A549 (cell line): ENCODE measurements at regions not wholly inside any gene's neighbourhood (a gene's known extent, or its start where the extent isn't known, plus 50 kb on each side); places are given as distances from the start of the nearest gene placed in this dataset.

ENCODE experiments used
- ATAC-seq, 2 experiments: fragments of 200-7000 bp in 1 of 2; fragments of >200 bp in 1 of 2; cut with Nextera tagmentation in 1 of 2; cut with Tn5 transposase in 1 of 2; 3 replicates each; pipeline versions ENCODE4 v1.8.0 to v1.9.1; 2018 to 2020; ENCODE audit warnings: mild to moderate bottlenecking in 1 of 2, moderate library complexity in 1 of 2
- CTCF ChIA-PET: fragments of 300-600 bp; sonication (Branson Sonifier 250); formaldehyde crosslinking; extraction: SDS; loops from one replicate; lab custom pipeline; 2021; ENCODE audit warnings: antibody characterized with exemption, inconsistent platforms; lab: Yijun Ruan, JAX
- POLR2A ChIA-PET: fragments of 350-600 bp; formaldehyde crosslinking; extraction: SDS; loops from one replicate; lab custom pipeline; 2021; ENCODE audit warnings: antibody characterized with exemption, inconsistent platforms; lab: Yijun Ruan, JAX
- DNase-seq, 2 experiments: peaks; one replicate each; pipeline versions ENCODE4 v3.0.0 to v3.0.0-alpha.2; 2011 to 2016; ENCODE audit warnings: low read depth in 1 of 2, low spot score in 1 of 2
- FAIRE-seq: peaks from 2 replicates; lab custom pipeline; 2011; peaks lifted over from hg19 to GRCh38; lab: Jason Lieb, UNC
- H3K27ac ChIP-seq, 2 experiments: fragments of >200 bp; sonication (Bioruptor Twin); formaldehyde crosslinking; 3 replicates each; pipeline ENCODE4 v1.5.1; 2016 to 2017
- H3K4me1 ChIP-seq: fragments of >200 bp; sonication (Bioruptor Twin); formaldehyde crosslinking; 3 replicates; pipeline ENCODE4 v1.6.1; 2016
- H3K4me2 ChIP-seq: fragments of >200 bp; sonication (Bioruptor Twin); formaldehyde crosslinking; 3 replicates; pipeline ENCODE4 v1.6.1; 2016
- H3K4me3 ChIP-seq: fragments of >200 bp; sonication (Bioruptor Twin); formaldehyde crosslinking; 3 replicates; pipeline ENCODE4 v1.5.1; 2016
- H3K9me3 ChIP-seq: fragments of >200 bp; sonication (Bioruptor Twin); formaldehyde crosslinking; 3 replicates; pipeline ENCODE4 v1.6.1; 2016
- BCL3 ChIP-seq: fragments of >200 bp; sonication (Bioruptor Twin); formaldehyde crosslinking; IDR thresholded peaks from 3 replicates; pipeline ENCODE4 v1.6.1; 2016
- CBX2 ChIP-seq: fragments of 200-600 bp; sonication (generic); IDR thresholded peaks from 2 replicates; pipeline ENCODE4 v1.6.1; 2016; ENCODE audit warnings: low read depth, mild to moderate bottlenecking, borderline replicate concordance
- CBX8 ChIP-seq: fragments of 200-600 bp; sonication (generic); IDR thresholded peaks from 2 replicates; pipeline ENCODE4 v1.6.1; 2016
- CEBPB ChIP-seq, 2 experiments: fragments of >200 bp in 1 of 2; sonication (Bioruptor Twin) in 1 of 2; formaldehyde crosslinking in 1 of 2; IDR thresholded peaks; 2 replicates each; pipeline ENCODE4 v1.6.1; 2012 to 2016
- CHD4 ChIP-seq: fragments of 200-600 bp; sonication (generic); IDR thresholded peaks from 2 replicates; pipeline ENCODE4 v1.6.1; 2016; ENCODE audit warnings: antibody characterized with exemption, mild to moderate bottlenecking, borderline replicate concordance
- CTCF ChIP-seq: fragments of >200 bp; sonication (Bioruptor Twin); formaldehyde crosslinking; IDR thresholded peaks from 3 replicates; pipeline ENCODE4 v1.5.1; 2016
- E2F6 ChIP-seq: IDR thresholded peaks from 2 replicates; pipeline ENCODE4 v1.6.1; 2012; ENCODE audit warnings: low read depth, borderline replicate concordance
- EHF ChIP-seq: fragments of 250-450 bp; sonication (Bioruptor Pico); IDR thresholded peaks from 2 replicates; pipeline ENCODE4 v1.5.0; 2020; ENCODE audit warnings: mild to moderate bottlenecking
- ELK1 ChIP-seq: fragments of 150-350 bp; IDR thresholded peaks from 2 replicates; pipeline ENCODE4 v1.6.1; 2014; ENCODE audit warnings: low read depth, mild to moderate bottlenecking, low read length
- ESRRA ChIP-seq: fragments of 150-350 bp; IDR thresholded peaks from 2 replicates; pipeline ENCODE4 v1.6.1; 2014; ENCODE audit warnings: mild to moderate bottlenecking, low read length, borderline replicate concordance
- FOSB ChIP-seq: fragments of 250-450 bp; sonication (Bioruptor Pico); IDR thresholded peaks from 2 replicates; pipeline ENCODE4 v1.5.0; 2020; ENCODE audit warnings: mild to moderate bottlenecking, moderate library complexity
- GATA3 ChIP-seq: IDR thresholded peaks from 2 replicates; pipeline ENCODE4 v1.6.1; 2012; ENCODE audit warnings: borderline replicate concordance
- KDM1A ChIP-seq: fragments of 200-600 bp; sonication (generic); IDR thresholded peaks from 2 replicates; pipeline ENCODE4 v1.6.1; 2016; ENCODE audit warnings: low read depth, mild to moderate bottlenecking
- KDM5A ChIP-seq: fragments of 200-600 bp; sonication (generic); IDR thresholded peaks from 2 replicates; pipeline ENCODE4 v1.6.1; 2016; ENCODE audit warnings: antibody characterized with exemption, mild to moderate bottlenecking
- MAFK ChIP-seq: fragments of 450-650 bp; IDR thresholded peaks from 2 replicates; pipeline ENCODE4 v1.6.1; 2014; ENCODE audit not compliant: partially characterized antibody
- MAZ ChIP-seq: fragments of 150-350 bp; IDR thresholded peaks from 2 replicates; pipeline ENCODE4 v1.6.1; 2014; ENCODE audit warnings: antibody characterized with exemption, low read depth, low read length, borderline replicate concordance
- MYC ChIP-seq: IDR thresholded peaks from 2 replicates; pipeline ENCODE4 v1.6.1; 2012; ENCODE audit warnings: mild to moderate bottlenecking, inconsistent platforms, low read length, improper control_type of control experiment, borderline replicate concordance
- NFE2L2 ChIP-seq: fragments of 150-350 bp; conservative IDR thresholded peaks from 2 replicates; pipeline ENCODE4 v1.6.1; 2014; ENCODE audit warnings: low read length
- NPAS2 ChIP-seq: fragments of 250-450 bp; sonication (Bioruptor Pico); IDR thresholded peaks from 2 replicates; pipeline ENCODE4 v1.8.0; 2022; ENCODE audit warnings: mild to moderate bottlenecking, moderate library complexity, borderline replicate concordance
- POLR2AphosphoS2 ChIP-seq: conservative IDR thresholded peaks from 2 replicates; pipeline ENCODE4 v1.6.1; 2012; ENCODE audit warnings: low read length, improper control_type of control experiment, inconsistent platforms
- RCOR1 ChIP-seq: fragments of 150-350 bp; IDR thresholded peaks from 2 replicates; pipeline ENCODE4 v1.6.1; 2014; ENCODE audit warnings: antibody characterized with exemption, low read length, low read depth
- RNF2 ChIP-seq: fragments of 200-600 bp; sonication (generic); IDR thresholded peaks from 2 replicates; pipeline ENCODE4 v1.6.1; 2016; ENCODE audit warnings: low read depth, mild to moderate bottlenecking, antibody characterized with exemption, moderate library complexity, borderline replicate concordance
- ZNF302 ChIP-seq: fragments of 250-450 bp; sonication (Bioruptor Pico); IDR thresholded peaks from 2 replicates; pipeline ENCODE4 v1.9.0; 2021; ENCODE audit warnings: inconsistent platforms, mild to moderate bottlenecking, moderate library complexity
- WGBS: methylation state at CpG from one replicate; pipeline ENCODE4 v1.1.6; 2017; ENCODE audit errors: missing lambda C conversion rate; 5-methylcytosine and 5-hydroxymethylcytosine counted together

- Histone ChIP-seq H3K4me2 (no peak overlapping the region), H3K27ac (no peak overlapping the region), H3K4me1 (no peaks in the 10 kb centered on the region), H3K9me3 (0 out of 3 replicates have a peak, but pooled peaks cover 3% of the 10 kb centered on the region)
- ATAC-seq (peak in 1 of 2 experiments; percentile 38; a peak in 1 of 6 replicates), DNase-seq (no peak)
- WGBS, result 21% methylated on average over 3 of the region's 3 CpGs
- POLR2A ChIA-PET, result no interaction called here
- CTCF ChIA-PET, result no interaction called here
- no peak for TF ChIP-seq ESRRA
- no peak for TF ChIP-seq CBX8
- no peak for TF ChIP-seq CEBPB (IDR thresholded peaks at IDR 0.05)
- no peak for TF ChIP-seq NPAS2 (CRISPR knock-in tag)
- TF ChIP-seq KDM5A, result no peak
- TF ChIP-seq RCOR1, result no peak
- TF ChIP-seq, all 56 proteins: peak for 0
- no peak overlapping the region for H3K4me3 ChIP-seq
- FAIRE-seq, result no peak
Observed at GRCh38 chr15:96020797-96021196, 309.7 kb upstream of the NR2F2 start.

GRCh38 chr15:96023081-96023480, 307.4 kb upstream of the NR2F2 start:
- ChIA-PET POLR2A (no interaction called here), CTCF (no interaction called here)
- FAIRE-seq (no peak), DNase-seq (no peak)
- H3K4me2 ChIP-seq, result no peak overlapping the region
- TF ChIP-seq FOSB (no peak), MAZ (no peak), KDM1A (no peak), BCL3 (no peak), CTCF (no peak), NPAS2 (CRISPR knock-in tag) (no peak), MYC (no peak), RNF2 (no peak), NFE2L2 (no peak), E2F6 (no peak), MAFK (no peak), ZNF302 (CRISPR knock-in tag) (no peak), RCOR1 (no peak), EHF (CRISPR knock-in tag) (no peak), CHD4 (no peak), GATA3 (no peak), CBX2 (no peak)
- TF ChIP-seq, all 56 proteins: peak for 0
- Histone ChIP-seq H3K4me1 (0 out of 3 replicates have a peak, but pooled peaks cover 4% of the 10 kb centered on the region), H3K27ac (no peak overlapping the region), H3K9me3 (0 out of 3 replicates have a peak, but pooled peaks cover 3% of the 10 kb centered on the region), H3K4me3 (no peak overlapping the region)
- ATAC-seq, result no peak

GRCh38 chr15:96027501-96027900, 303.0 kb upstream of the NR2F2 start:
- Histone ChIP-seq H3K27ac (no peak overlapping the region), H3K4me2 (no peak overlapping the region), H3K4me1 (0 out of 3 replicates have a peak, but pooled peaks cover 4% of the 10 kb centered on the region), H3K4me3 (no peak overlapping the region), H3K9me3 (0 out of 3 replicates have a peak, but pooled peaks cover 3% of the 10 kb centered on the region)
- WGBS, result 70% methylated on average over 2 of the region's 2 CpGs
- ATAC-seq, result no peak
- no peak for FAIRE-seq
- DNase-seq, result no peak
- ChIA-PET CTCF (no interaction called here), POLR2A (no interaction called here)
- TF ChIP-seq ELK1 (no peak), POLR2AphosphoS2 (no peak), FOSB (no peak)
